Fibroblast of lung (primary cell): ENCODE measurements at regions not wholly inside any gene's neighbourhood (a gene's known extent, or its start where the extent isn't known, plus 50 kb on each side); places are given as distances from the start of the nearest gene placed in this dataset.

Experiments
- DNase-seq, 2 donors: peaks; one replicate each; pipeline versions ENCODE4 v3.0.0 to v3.0.0-alpha.2; 2010; ENCODE audit warnings: low read depth in 2 of 2
- H2AFZ ChIP-seq: 2 replicates; pipeline ENCODE4 v1.5.1; 2012; ENCODE audit warnings: low read length, control low read depth, inconsistent platforms
- H3K27ac ChIP-seq: 2 replicates; pipeline ENCODE4 v1.5.1; 2011; ENCODE audit warnings: low read length, control low read depth; ENCODE audit not compliant: insufficient read depth
- H3K27me3 ChIP-seq: 2 replicates; pipeline ENCODE4 v1.5.1; 2011; ENCODE audit warnings: mild to moderate bottlenecking, low read length; ENCODE audit not compliant: control insufficient read depth, insufficient read depth
- H3K36me3 ChIP-seq: 2 replicates; pipeline ENCODE4 v1.5.1; 2011; ENCODE audit warnings: low read length; ENCODE audit not compliant: control insufficient read depth, insufficient read depth
- H3K4me1 ChIP-seq: 2 replicates; pipeline ENCODE4 v1.5.1; 2011; ENCODE audit warnings: low read length; ENCODE audit not compliant: control insufficient read depth, insufficient read depth; ENCODE audit errors: extremely low read depth
- H3K4me2 ChIP-seq: 2 replicates; pipeline ENCODE4 v1.5.1; 2011; ENCODE audit warnings: low read length, control low read depth; ENCODE audit not compliant: insufficient read depth; ENCODE audit errors: extremely low read depth
- H3K4me3 ChIP-seq, 4 experiments: fragments of 200-600 bp in 1 of 4; sonication (generic) in 1 of 4; replicated peaks in 1 of 4; 2 replicates each; pipeline ENCODE4 v1.5.1; 2011 to 2016; ENCODE audit warnings: low read length in 4 of 4, low read depth in 3 of 4, mild to moderate bottlenecking in 3 of 4, control low read depth in 2 of 4, inconsistent platforms in 1 of 4, mixed read lengths in 1 of 4; ENCODE audit not compliant: insufficient read depth in 1 of 4; ENCODE audit errors: control extremely low read depth in 1 of 4
- H3K79me2 ChIP-seq: 2 replicates; pipeline ENCODE4 v1.5.1; 2012; ENCODE audit warnings: mild to moderate bottlenecking, low read length, inconsistent platforms; ENCODE audit not compliant: control insufficient read depth, insufficient read depth
- H3K9ac ChIP-seq: 2 replicates; pipeline ENCODE4 v1.5.1; 2011; ENCODE audit warnings: mild to moderate bottlenecking, low read length, control low read depth; ENCODE audit not compliant: insufficient read depth
- H3K9me3 ChIP-seq: 2 replicates; pipeline ENCODE4 v1.5.1; 2012; ENCODE audit warnings: low read depth, low read length; ENCODE audit not compliant: control insufficient read depth, insufficient read depth
- H4K20me1 ChIP-seq: 2 replicates; pipeline ENCODE4 v1.5.1; 2011; ENCODE audit warnings: low read length; ENCODE audit not compliant: control insufficient read depth, insufficient read depth; ENCODE audit errors: extremely low read depth
- CTCF ChIP-seq, 2 donors: IDR thresholded peaks in 1 of 2; conservative IDR thresholded peaks in 1 of 2; 1 replicate in 1 of 2; 2 replicates in 1 of 2; pipeline ENCODE4 v1.5.1; 2011 to 2012; ENCODE audit warnings: low read length in 2 of 2, control low read depth in 1 of 2, inconsistent platforms in 1 of 2, low read depth in 1 of 2, mild to moderate bottlenecking in 1 of 2
- EZH2 ChIP-seq: IDR thresholded peaks from 2 replicates; pipeline ENCODE4 v1.5.1; 2012; ENCODE audit warnings: low read length, control low read depth, mild to moderate bottlenecking; ENCODE audit errors: missing control alignments

- Histone ChIP-seq H3K9me3 (no peaks in the 10 kb centered on the region), H3K79me2 (no peaks in the 10 kb centered on the region), H2AFZ (no peak overlapping the region), H3K36me3 (no peaks in the 10 kb centered on the region), H4K20me1 (no peaks in the 10 kb centered on the region), H3K27me3 (no peaks in the 10 kb centered on the region), H3K4me3 (no peak overlapping the region), H3K27ac (peak overlapping the region; percentile 39), H3K9ac (no peak overlapping the region), H3K4me1 (peaks cover 27% of the 10 kb centered on the region), H3K4me2 (peak overlapping the region; percentile 51)
- DNase-seq: peak in 1 of 2 donors; percentile 60
- TF ChIP-seq CTCF (conservative IDR thresholded peaks at IDR 0.05 in 1 of 2, IDR thresholded peaks at IDR 0.05 in 1 of 2; ENCODE audit: low read depth in 1 of 2, low read length in 2 of 2) (no peak), EZH2 (no peak)
Measured at GRCh38 chr20:10922506-10922905, 248.7 kb upstream of the JAG1 start.

- H3K79me2 ChIP-seq: no peaks in the 10 kb centered on the region
- no peaks in the 10 kb centered on the region for H3K27me3 ChIP-seq
- no peak overlapping the region for H2AFZ ChIP-seq
- H3K9ac ChIP-seq: no peak overlapping the region
- no peak for TF ChIP-seq CTCF (conservative IDR thresholded peaks at IDR 0.05 in 1 of 2, IDR thresholded peaks at IDR 0.05 in 1 of 2; ENCODE audit: low read depth in 1 of 2, low read length in 2 of 2)
- no peak for TF ChIP-seq EZH2
- H4K20me1 ChIP-seq: no peaks in the 10 kb centered on the region
- peak overlapping the region; percentile 39 for H3K27ac ChIP-seq
- H3K4me1 ChIP-seq: peaks cover 27% of the 10 kb centered on the region
- peak; percentile 96 for DNase-seq
- no peaks in the 10 kb centered on the region for H3K36me3 ChIP-seq
- H3K9me3 ChIP-seq: no peaks in the 10 kb centered on the region
- no peak overlapping the region for H3K4me3 ChIP-seq
- H3K4me2 ChIP-seq: peak overlapping the region; percentile 51
Measured at GRCh38 chr20:10922941-10923340, 249.1 kb upstream of the JAG1 start.

GRCh38 chr20:10924644-10925201, 250.9 kb upstream of the JAG1 start:
- Histone ChIP-seq H3K4me3 (no peak overlapping the region), H3K36me3 (no peaks in the 10 kb centered on the region), H3K4me1 (peaks cover 28% of the 10 kb centered on the region), H3K4me2 (no peak overlapping the region), H3K27ac (no peak overlapping the region), H4K20me1 (no peaks in the 10 kb centered on the region), H3K9me3 (no peaks in the 10 kb centered on the region), H3K9ac (no peak overlapping the region), H3K27me3 (no peaks in the 10 kb centered on the region), H2AFZ (no peak overlapping the region), H3K79me2 (no peaks in the 10 kb centered on the region)
- DNase-seq: peak; percentile 87 to 92
- TF ChIP-seq EZH2: no peak
- no peak for TF ChIP-seq CTCF (conservative IDR thresholded peaks at IDR 0.05 in 1 of 2, IDR thresholded peaks at IDR 0.05 in 1 of 2; ENCODE audit: low read depth in 1 of 2, low read length in 2 of 2)
